ENCODE measurements at regions not wholly inside any gene's neighbourhood (a gene's known extent, or its start where the extent isn't known, plus 50 kb on each side); places are given as distances from the start of the nearest gene placed in this dataset.

DNA sequence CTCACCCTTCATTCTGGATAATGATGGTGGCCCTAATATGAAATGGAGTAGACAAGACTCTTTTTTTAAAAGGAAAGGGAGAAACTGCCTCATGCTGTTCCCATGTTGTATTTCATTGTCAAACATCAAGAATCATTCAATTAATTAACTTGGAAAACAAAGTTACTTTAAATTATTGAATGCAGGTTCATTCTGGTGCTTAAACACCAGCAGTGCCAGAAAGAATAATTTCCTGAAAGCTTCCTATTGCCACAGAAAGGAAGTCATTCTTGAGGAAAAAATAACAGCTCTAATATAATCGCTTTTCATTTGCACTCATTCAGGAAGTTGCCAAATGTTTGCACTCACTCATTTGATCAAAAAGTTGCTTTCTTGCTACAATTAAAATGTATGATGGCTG is 497.1 kb upstream of the CDH11 start:
- TF ChIP-seq, protein P1, sequence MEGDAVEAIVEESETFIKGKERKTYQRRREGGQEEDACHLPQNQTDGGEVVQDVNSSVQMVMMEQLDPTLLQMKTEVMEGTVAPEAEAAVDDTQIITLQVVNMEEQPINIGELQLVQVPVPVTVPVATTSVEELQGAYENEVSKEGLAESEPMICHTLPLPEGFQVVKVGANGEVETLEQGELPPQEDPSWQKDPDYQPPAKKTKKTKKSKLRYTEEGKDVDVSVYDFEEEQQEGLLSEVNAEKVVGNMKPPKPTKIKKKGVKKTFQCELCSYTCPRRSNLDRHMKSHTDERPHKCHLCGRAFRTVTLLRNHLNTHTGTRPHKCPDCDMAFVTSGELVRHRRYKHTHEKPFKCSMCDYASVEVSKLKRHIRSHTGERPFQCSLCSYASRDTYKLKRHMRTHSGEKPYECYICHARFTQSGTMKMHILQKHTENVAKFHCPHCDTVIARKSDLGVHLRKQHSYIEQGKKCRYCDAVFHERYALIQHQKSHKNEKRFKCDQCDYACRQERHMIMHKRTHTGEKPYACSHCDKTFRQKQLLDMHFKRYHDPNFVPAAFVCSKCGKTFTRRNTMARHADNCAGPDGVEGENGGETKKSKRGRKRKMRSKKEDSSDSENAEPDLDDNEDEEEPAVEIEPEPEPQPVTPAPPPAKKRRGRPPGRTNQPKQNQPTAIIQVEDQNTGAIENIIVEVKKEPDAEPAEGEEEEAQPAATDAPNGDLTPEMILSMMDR (IDR thresholded peaks at IDR 0.05; ENCODE audit: control insufficient read depth, extremely low read depth, insufficient read depth) = no peak
- DNase-seq (ENCODE audit: low read depth) = no peak
- H3K4me3 ChIP-seq (ENCODE audit: low read depth, low read length) = no peak overlapping the region

GRCh38 chr16:65618333-65618732 is 496.5 kb upstream of the CDH11 start:
- no peak for DNase-seq (ENCODE audit: low read depth)
- TF ChIP-seq, protein P1 (IDR thresholded peaks at IDR 0.05; ENCODE audit: control insufficient read depth, extremely low read depth, insufficient read depth) = no peak
- no peak overlapping the region for H3K4me3 ChIP-seq (ENCODE audit: low read depth, low read length)

DNA sequence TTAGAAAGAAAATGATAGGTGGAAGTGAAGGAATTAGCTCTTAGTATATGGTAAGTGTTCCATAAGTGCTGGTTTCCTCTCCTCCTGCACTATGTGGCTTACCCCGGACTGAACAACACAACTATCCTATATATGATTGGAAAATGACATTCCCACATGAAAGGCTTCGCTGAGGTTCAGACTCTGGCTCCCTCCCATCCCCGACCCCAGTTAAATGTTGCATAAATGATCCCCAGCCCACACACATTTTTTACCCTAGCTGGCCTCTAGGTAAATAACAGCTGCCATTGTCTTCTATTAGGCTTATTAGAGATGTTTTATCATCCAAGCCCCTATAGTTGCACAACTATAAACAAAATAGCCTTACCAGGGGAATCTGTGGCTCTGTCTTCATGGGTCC is 495.6 kb upstream of the CDH11 start:
- no peak for DNase-seq (ENCODE audit: low read depth)
- TF ChIP-seq, protein P1 (IDR thresholded peaks at IDR 0.05; ENCODE audit: control insufficient read depth, extremely low read depth, insufficient read depth) = no peak
- no peak overlapping the region for H3K4me3 ChIP-seq (ENCODE audit: low read depth, low read length)

DNA sequence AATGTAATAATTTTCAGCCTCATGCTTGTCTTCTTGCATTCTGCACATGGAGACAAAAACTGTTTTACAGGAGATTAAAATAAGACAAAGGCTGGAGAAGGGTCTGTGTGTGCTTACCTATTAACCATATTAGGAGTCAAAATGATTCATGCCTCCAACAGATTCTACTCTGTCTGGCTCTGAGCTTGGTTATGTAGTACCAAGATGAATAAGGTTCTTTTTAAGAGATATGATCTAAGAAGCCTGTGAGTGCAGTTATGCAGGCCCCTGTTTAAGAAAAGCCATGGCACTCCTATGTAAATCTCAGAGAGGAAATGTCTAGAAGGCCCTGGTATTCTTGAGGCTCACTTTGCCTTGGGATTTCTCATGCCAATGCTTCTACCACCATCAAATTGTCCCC is 486.6 kb upstream of the CDH11 start:
- H3K4me3 ChIP-seq (ENCODE audit: low read depth, low read length) = no peak overlapping the region
- no peak for DNase-seq (ENCODE audit: low read depth)
- TF ChIP-seq, protein P1 (IDR thresholded peaks at IDR 0.05; ENCODE audit: control insufficient read depth, extremely low read depth, insufficient read depth) = no peak

GRCh38 chr16:65604771-65605170 is 482.9 kb upstream of the CDH11 start:
- H3K4me3 ChIP-seq (ENCODE audit: low read depth, low read length) = no peak overlapping the region
- TF ChIP-seq, protein P1 (IDR thresholded peaks at IDR 0.05; ENCODE audit: control insufficient read depth, extremely low read depth, insufficient read depth) = no peak
- DNase-seq (ENCODE audit: low read depth) = no peak

GRCh38 chr16:65601781-65602180 is 479.9 kb upstream of the CDH11 start:
- TF ChIP-seq, protein P1 (IDR thresholded peaks at IDR 0.05; ENCODE audit: control insufficient read depth, extremely low read depth, insufficient read depth) = no peak
- no peak overlapping the region for H3K4me3 ChIP-seq (ENCODE audit: low read depth, low read length)
- DNase-seq (ENCODE audit: low read depth) = no peak

GRCh38 chr16:65600629-65601028 is 478.8 kb upstream of the CDH11 start:
- TF ChIP-seq, protein P1 (IDR thresholded peaks at IDR 0.05; ENCODE audit: control insufficient read depth, extremely low read depth, insufficient read depth) = no peak
- no peak for DNase-seq (ENCODE audit: low read depth)

More at GRCh38 chr16:65600629-65601028, 478.8 kb upstream of the CDH11 start:
- H3K4me3 ChIP-seq (ENCODE audit: low read depth, low read length) = no peak overlapping the region
